OCI-LY7 (cell line): ENCODE measurements at regions not wholly inside any gene's neighbourhood (a gene's known extent, or its start where the extent isn't known, plus 50 kb on each side); places are given as distances from the start of the nearest gene placed in this dataset.

Source experiments
- CTCF ChIP-seq: fragments of 200-600 bp; sonication (generic); conservative IDR thresholded peaks from 2 replicates; pipeline ENCODE4 v1.5.1; 2014; ENCODE audit warnings: mild to moderate bottlenecking, antibody characterized with exemption, low read length, moderate library complexity, mixed read lengths
- EZH2phosphoT487 ChIP-seq: fragments of 200-600 bp; sonication (generic); IDR thresholded peaks from 2 replicates; pipeline ENCODE4 v1.6.1; 2018; ENCODE audit warnings: low read depth, borderline replicate concordance, mild to moderate bottlenecking, mixed run types, antibody characterized with exemption, low read length, moderate library complexity, mixed read lengths

- TF ChIP-seq EZH2phosphoT487 (no peak), CTCF (no peak)
Measured at GRCh38 chr4:59838236-59838635, 1361.9 kb upstream of the ADGRL3 start.
